Thyroid gland (tissue), 4 donors: ENCODE measurements at regions not wholly inside any gene's neighbourhood (a gene's known extent, or its start where the extent isn't known, plus 50 kb on each side); places are given as distances from the start of the nearest gene placed in this dataset.

Experiments used
- DNase-seq, 2 donors: peaks; one replicate each; pipeline ENCODE4 v3.0.0-alpha.2; 2019
- H3K27ac ChIP-seq, 3 donors: fragments of 200-600 bp; sonication (generic); 1 replicate in 2 of 3; 2 replicates in 1 of 3; pipeline ENCODE4 v1.5.1; 2016 to 2019; ENCODE audit warnings: mild to moderate bottlenecking in 1 of 3, moderate library complexity in 1 of 3
- H3K27me3 ChIP-seq: fragments of 200-600 bp; sonication (generic); one replicate; pipeline ENCODE4 v1.5.1; 2019
- H3K36me3 ChIP-seq, 2 donors: fragments of 200-600 bp; sonication (generic); one replicate each; pipeline ENCODE4 v1.5.1; 2016 to 2019
- H3K4me1 ChIP-seq, 2 donors: fragments of 200-600 bp; sonication (generic); one replicate each; pipeline ENCODE4 v1.5.1; 2017 to 2019
- H3K4me3 ChIP-seq, 3 donors: fragments of 200-600 bp; sonication (generic); replicated peaks in 1 of 3; 1 replicate in 2 of 3; 2 replicates in 1 of 3; pipeline ENCODE4 v1.5.1; 2016; ENCODE audit warnings: mild to moderate bottlenecking in 1 of 3
- H3K9me3 ChIP-seq: fragments of 200-600 bp; sonication (generic); one replicate; pipeline ENCODE4 v1.5.1; 2017
- POLR2A ChIP-seq, 2 donors: fragments of 450-650 bp; IDR thresholded peaks; one replicate each; pipeline ENCODE4 v1.6.1; 2017; ENCODE audit warnings: antibody characterized with exemption in 2 of 2, mild to moderate bottlenecking in 2 of 2, moderate library complexity in 1 of 2
- WGBS, 2 donors: methylation state at CpG; one replicate each; pipeline ENCODE4 v1.1.5; 2017; 5-methylcytosine and 5-hydroxymethylcytosine counted together
- intact Hi-C: fragments of 100-400 bp; cut with DNase I; formaldehyde crosslinking; loops from one replicate; pipeline ENCODE4 v1.15.1; 2023
- TF ChIP-seq, protein P1 (sequence below), 6 experiments: fragments of 200-600 bp in 3 of 6; fragments of 450-650 bp in 3 of 6; sonication (generic) in 3 of 6; IDR thresholded peaks; one replicate each; pipeline ENCODE4 v1.5.1; 2016 to 2019; ENCODE audit warnings: antibody characterized with exemption in 6 of 6, mild to moderate bottlenecking in 2 of 6, inconsistent platforms in 1 of 6, moderate library complexity in 1 of 6

- Histone ChIP-seq H3K4me1 (no peaks in the 10 kb centered on the region), H3K36me3 (no peaks in the 10 kb centered on the region), H3K4me3 (no peak overlapping the region), H3K27me3 (no peaks in the 10 kb centered on the region), H3K27ac (no peak overlapping the region), H3K9me3 (no peaks in the 10 kb centered on the region)
- no peak for DNase-seq
- intact Hi-C loops, result no loop called here
- TF ChIP-seq, protein P1, sequence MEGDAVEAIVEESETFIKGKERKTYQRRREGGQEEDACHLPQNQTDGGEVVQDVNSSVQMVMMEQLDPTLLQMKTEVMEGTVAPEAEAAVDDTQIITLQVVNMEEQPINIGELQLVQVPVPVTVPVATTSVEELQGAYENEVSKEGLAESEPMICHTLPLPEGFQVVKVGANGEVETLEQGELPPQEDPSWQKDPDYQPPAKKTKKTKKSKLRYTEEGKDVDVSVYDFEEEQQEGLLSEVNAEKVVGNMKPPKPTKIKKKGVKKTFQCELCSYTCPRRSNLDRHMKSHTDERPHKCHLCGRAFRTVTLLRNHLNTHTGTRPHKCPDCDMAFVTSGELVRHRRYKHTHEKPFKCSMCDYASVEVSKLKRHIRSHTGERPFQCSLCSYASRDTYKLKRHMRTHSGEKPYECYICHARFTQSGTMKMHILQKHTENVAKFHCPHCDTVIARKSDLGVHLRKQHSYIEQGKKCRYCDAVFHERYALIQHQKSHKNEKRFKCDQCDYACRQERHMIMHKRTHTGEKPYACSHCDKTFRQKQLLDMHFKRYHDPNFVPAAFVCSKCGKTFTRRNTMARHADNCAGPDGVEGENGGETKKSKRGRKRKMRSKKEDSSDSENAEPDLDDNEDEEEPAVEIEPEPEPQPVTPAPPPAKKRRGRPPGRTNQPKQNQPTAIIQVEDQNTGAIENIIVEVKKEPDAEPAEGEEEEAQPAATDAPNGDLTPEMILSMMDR (IDR thresholded peaks at IDR 0.05), result no peak
- TF ChIP-seq POLR2A (IDR thresholded peaks at IDR 0.05), result no peak
- 86 to 97% methylated on average over 1 of the region's 1 CpG for WGBS, 2 donors
Measured at GRCh38 chr11:23502826-23503225, 642.6 kb upstream of the CCDC179 start.

- Histone ChIP-seq H3K27ac (no peak overlapping the region), H3K9me3 (no peaks in the 10 kb centered on the region), H3K27me3 (no peaks in the 10 kb centered on the region), H3K4me1 (no peaks in the 10 kb centered on the region), H3K4me3 (no peak overlapping the region), H3K36me3 (no peaks in the 10 kb centered on the region)
- intact Hi-C loops, result no loop called here
- TF ChIP-seq, protein P1 (IDR thresholded peaks at IDR 0.05), result no peak
- no peak for TF ChIP-seq POLR2A (IDR thresholded peaks at IDR 0.05)
- no peak for DNase-seq
Measured at GRCh38 chr11:23509023-23509422, 648.7 kb upstream of the CCDC179 start.

GRCh38 chr11:23509821-23510220, 649.5 kb upstream of the CCDC179 start:
- Histone ChIP-seq H3K4me3 (no peak overlapping the region), H3K4me1 (no peaks in the 10 kb centered on the region), H3K27me3 (no peaks in the 10 kb centered on the region), H3K27ac (no peak overlapping the region), H3K36me3 (no peaks in the 10 kb centered on the region), H3K9me3 (no peaks in the 10 kb centered on the region)
- TF ChIP-seq, protein P1 (IDR thresholded peaks at IDR 0.05), result no peak
- TF ChIP-seq POLR2A (IDR thresholded peaks at IDR 0.05), result no peak
- 73 to 81% methylated on average over 2 of the region's 2 CpGs for WGBS, 2 donors
- intact Hi-C loops, result no loop called here
- no peak for DNase-seq

GRCh38 chr11:23519194-23519593, 658.9 kb upstream of the CCDC179 start:
- intact Hi-C loops, result no loop called here
- DNase-seq, result no peak
- Histone ChIP-seq H3K4me1 (no peaks in the 10 kb centered on the region), H3K4me3 (no peak overlapping the region), H3K9me3 (no peaks in the 10 kb centered on the region), H3K36me3 (no peaks in the 10 kb centered on the region), H3K27ac (no peak overlapping the region), H3K27me3 (no peaks in the 10 kb centered on the region)
- 47 to 57% methylated on average over 2 of the region's 2 CpGs for WGBS, 2 donors
- no peak for TF ChIP-seq POLR2A (IDR thresholded peaks at IDR 0.05)
- TF ChIP-seq, protein P1 (IDR thresholded peaks at IDR 0.05), result no peak

GRCh38 chr11:23520226-23520960, 660.1 kb upstream of the CCDC179 start:
- Histone ChIP-seq H3K27me3 (no peaks in the 10 kb centered on the region), H3K4me1 (no peaks in the 10 kb centered on the region), H3K27ac (no peak overlapping the region), H3K36me3 (no peaks in the 10 kb centered on the region), H3K9me3 (no peaks in the 10 kb centered on the region), H3K4me3 (no peak overlapping the region)
- DNase-seq, result no peak
- TF ChIP-seq, protein P1 (IDR thresholded peaks at IDR 0.05), result no peak
- TF ChIP-seq POLR2A (IDR thresholded peaks at IDR 0.05), result no peak
- intact Hi-C loops, result no loop called here
- WGBS, 2 donors, result 93% methylated on average over 8 to 11 of the region's 11 CpGs
